Progenitor cell of endocrine pancreas (in vitro differentiated cells): ENCODE measurements at regions not wholly inside any gene's neighbourhood (a gene's known extent, or its start where the extent isn't known, plus 50 kb on each side); places are given as distances from the start of the nearest gene placed in this dataset.

Experiments used
- DNase-seq: peaks from one replicate; pipeline ENCODE4 v3.0.0; 2021; ENCODE audit warnings: low spot score; ENCODE audit not compliant: unreplicated experiment
- H3K27ac Mint-ChIP-seq: 2 replicates; pipeline ENCODE4 v1.8.0; 2021; ENCODE audit warnings: mild to moderate bottlenecking, moderate library complexity, mixed read lengths
- H3K27me3 Mint-ChIP-seq: 2 replicates; pipeline ENCODE4 v1.8.0; 2021; ENCODE audit warnings: mixed read lengths
- H3K36me3 Mint-ChIP-seq: 2 replicates; pipeline ENCODE4 v1.8.0; 2022; ENCODE audit warnings: mixed read lengths; ENCODE audit not compliant: insufficient read depth
- H3K4me1 Mint-ChIP-seq: 2 replicates; pipeline ENCODE4 v1.8.0; 2021; ENCODE audit warnings: low read depth, mixed read lengths
- H3K4me3 Mint-ChIP-seq: 2 replicates; pipeline ENCODE4 v1.8.0; 2021; ENCODE audit warnings: low read depth, mild to moderate bottlenecking, moderate library complexity, mixed read lengths
- H3K9me3 Mint-ChIP-seq: 2 replicates; pipeline ENCODE4 v1.8.0; 2021; ENCODE audit warnings: low read depth, mixed read lengths
- TF ChIP-seq, protein P1 (sequence below): fragments of 200-600 bp; sonication (generic); IDR thresholded peaks from one replicate; pipeline ENCODE4 v1.5.0; 2021; ENCODE audit warnings: antibody characterized with exemption, mild to moderate bottlenecking; ENCODE audit not compliant: unreplicated experiment

DNA sequence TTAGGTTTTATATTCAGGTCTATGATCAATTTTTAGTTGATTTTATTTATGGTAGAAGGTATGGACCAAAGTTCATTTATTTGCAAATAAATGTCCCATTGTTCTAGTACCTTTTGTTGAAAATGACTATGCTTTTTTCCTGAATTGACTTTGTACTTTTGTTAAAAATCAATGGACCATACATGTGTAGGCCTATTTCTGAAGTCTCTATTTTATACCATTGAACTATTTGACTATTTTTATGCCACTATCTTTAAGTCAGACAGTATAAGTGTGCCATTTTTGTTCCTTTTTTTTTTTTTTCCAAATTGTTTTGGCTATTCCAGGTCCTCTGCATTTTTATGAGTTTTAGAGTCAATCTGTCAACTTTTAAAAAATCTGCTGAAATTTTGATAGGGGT is 73.6 kb upstream of the UGP2 start:
- Mint-ChIP-seq H3K27ac (no peak overlapping the region), H3K9me3 (peaks cover 4% of the 10 kb centered on the region), H3K36me3 (no peaks in the 10 kb centered on the region), H3K4me3 (no peak overlapping the region), H3K27me3 (no peaks in the 10 kb centered on the region), H3K4me1 (no peaks in the 10 kb centered on the region)
- no peak for DNase-seq
- TF ChIP-seq, protein P1, sequence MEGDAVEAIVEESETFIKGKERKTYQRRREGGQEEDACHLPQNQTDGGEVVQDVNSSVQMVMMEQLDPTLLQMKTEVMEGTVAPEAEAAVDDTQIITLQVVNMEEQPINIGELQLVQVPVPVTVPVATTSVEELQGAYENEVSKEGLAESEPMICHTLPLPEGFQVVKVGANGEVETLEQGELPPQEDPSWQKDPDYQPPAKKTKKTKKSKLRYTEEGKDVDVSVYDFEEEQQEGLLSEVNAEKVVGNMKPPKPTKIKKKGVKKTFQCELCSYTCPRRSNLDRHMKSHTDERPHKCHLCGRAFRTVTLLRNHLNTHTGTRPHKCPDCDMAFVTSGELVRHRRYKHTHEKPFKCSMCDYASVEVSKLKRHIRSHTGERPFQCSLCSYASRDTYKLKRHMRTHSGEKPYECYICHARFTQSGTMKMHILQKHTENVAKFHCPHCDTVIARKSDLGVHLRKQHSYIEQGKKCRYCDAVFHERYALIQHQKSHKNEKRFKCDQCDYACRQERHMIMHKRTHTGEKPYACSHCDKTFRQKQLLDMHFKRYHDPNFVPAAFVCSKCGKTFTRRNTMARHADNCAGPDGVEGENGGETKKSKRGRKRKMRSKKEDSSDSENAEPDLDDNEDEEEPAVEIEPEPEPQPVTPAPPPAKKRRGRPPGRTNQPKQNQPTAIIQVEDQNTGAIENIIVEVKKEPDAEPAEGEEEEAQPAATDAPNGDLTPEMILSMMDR: no peak

- Mint-ChIP-seq H3K4me1 (no peaks in the 10 kb centered on the region), H3K4me3 (no peak overlapping the region), H3K9me3 (peaks cover 4% of the 10 kb centered on the region), H3K36me3 (no peaks in the 10 kb centered on the region), H3K27ac (no peak overlapping the region), H3K27me3 (no peaks in the 10 kb centered on the region)
- TF ChIP-seq, protein P1: no peak
- no peak for DNase-seq
Measured at GRCh38 chr2:63769915-63770314, 71.8 kb upstream of the UGP2 start.

GRCh38 chr2:63772061-63772460 is 69.6 kb upstream of the UGP2 start:
- no peak for DNase-seq
- no peak overlapping the region for H3K27ac Mint-ChIP-seq
- no peaks in the 10 kb centered on the region for H3K4me1 Mint-ChIP-seq

GRCh38 chr2:63775191-63775590 is 66.5 kb upstream of the UGP2 start:
- no peak overlapping the region for H3K4me3 Mint-ChIP-seq
- no peak overlapping the region for H3K27ac Mint-ChIP-seq
- TF ChIP-seq, protein P1: no peak

More at GRCh38 chr2:63772061-63772460, 69.6 kb upstream of the UGP2 start:
- Mint-ChIP-seq H3K36me3 (no peaks in the 10 kb centered on the region), H3K4me3 (no peak overlapping the region), H3K9me3 (no peaks in the 10 kb centered on the region), H3K27me3 (no peaks in the 10 kb centered on the region)
- TF ChIP-seq, protein P1: no peak

DNA sequence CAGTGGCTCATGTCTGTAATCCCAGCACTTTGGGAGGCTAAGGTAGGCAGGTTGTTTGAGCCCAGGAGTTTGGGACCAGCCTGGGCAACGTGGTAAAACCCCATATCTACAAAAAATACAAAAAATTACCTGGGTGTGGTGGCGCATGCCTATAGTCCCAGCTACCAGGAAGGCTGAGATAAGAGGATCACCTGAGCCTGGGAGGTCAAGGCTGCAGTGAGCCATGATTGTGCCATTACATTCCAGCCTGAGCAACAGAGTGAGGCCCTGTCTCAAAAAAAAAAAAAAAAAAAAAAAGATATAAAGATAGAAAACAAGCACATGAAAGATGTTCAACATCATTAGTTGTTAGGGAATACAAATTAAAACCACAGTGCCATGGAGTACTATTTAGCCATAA is 65.3 kb upstream of the UGP2 start:
- DNase-seq: no peak
- H3K36me3 Mint-ChIP-seq: no peaks in the 10 kb centered on the region
- no peaks in the 10 kb centered on the region for H3K27me3 Mint-ChIP-seq
- H3K9me3 Mint-ChIP-seq: no peaks in the 10 kb centered on the region
- H3K4me1 Mint-ChIP-seq: peaks cover 4% of the 10 kb centered on the region
- TF ChIP-seq, protein P1: no peak
- H3K27ac Mint-ChIP-seq: no peak overlapping the region
- H3K4me3 Mint-ChIP-seq: no peak overlapping the region

More at GRCh38 chr2:63775191-63775590, 66.5 kb upstream of the UGP2 start:
- Mint-ChIP-seq H3K9me3 (no peaks in the 10 kb centered on the region), H3K36me3 (no peaks in the 10 kb centered on the region), H3K4me1 (no peaks in the 10 kb centered on the region), H3K27me3 (no peaks in the 10 kb centered on the region)
- no peak for DNase-seq
